Testis (tissue), 2 donors: ENCODE measurements at regions not wholly inside any gene's neighbourhood (a gene's known extent, or its start where the extent isn't known, plus 50 kb on each side); places are given as distances from the start of the nearest gene placed in this dataset.

Experiments used
- POLR2A ChIP-seq: fragments of 450-650 bp; IDR thresholded peaks from one replicate; pipeline ENCODE4 v1.6.1; 2017; ENCODE audit warnings: antibody characterized with exemption, mild to moderate bottlenecking, moderate library complexity
- TF ChIP-seq, protein P1 (sequence below), 3 experiments: fragments of 450-650 bp in 2 of 3; fragments of 200-600 bp in 1 of 3; sonication (generic) in 1 of 3; IDR thresholded peaks; one replicate each; pipeline ENCODE4 v1.5.1; 2016 to 2019; ENCODE audit warnings: antibody characterized with exemption in 3 of 3, mild to moderate bottlenecking in 2 of 3, moderate library complexity in 1 of 3

DNA sequence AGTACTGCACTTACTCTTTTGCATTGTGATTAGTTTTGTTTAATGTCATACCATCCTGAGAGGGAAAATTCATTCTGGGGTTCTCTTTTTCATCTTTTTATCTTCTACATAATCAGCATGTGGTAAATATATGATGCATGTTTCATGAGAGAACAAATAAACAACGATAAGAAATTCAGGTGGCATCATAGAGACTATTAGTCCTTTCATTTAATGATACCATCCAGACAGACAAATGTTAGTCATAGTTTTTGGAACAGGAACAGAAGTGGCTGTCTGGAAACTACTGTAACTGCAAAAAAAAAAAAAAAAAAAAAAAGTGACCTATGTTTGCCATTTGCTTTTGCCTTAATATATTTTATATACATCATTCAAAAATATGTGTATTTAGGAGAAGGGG is 761.0 kb downstream of the EPHA4 start:
- TF ChIP-seq POLR2A, result no peak
- TF ChIP-seq, protein P1, sequence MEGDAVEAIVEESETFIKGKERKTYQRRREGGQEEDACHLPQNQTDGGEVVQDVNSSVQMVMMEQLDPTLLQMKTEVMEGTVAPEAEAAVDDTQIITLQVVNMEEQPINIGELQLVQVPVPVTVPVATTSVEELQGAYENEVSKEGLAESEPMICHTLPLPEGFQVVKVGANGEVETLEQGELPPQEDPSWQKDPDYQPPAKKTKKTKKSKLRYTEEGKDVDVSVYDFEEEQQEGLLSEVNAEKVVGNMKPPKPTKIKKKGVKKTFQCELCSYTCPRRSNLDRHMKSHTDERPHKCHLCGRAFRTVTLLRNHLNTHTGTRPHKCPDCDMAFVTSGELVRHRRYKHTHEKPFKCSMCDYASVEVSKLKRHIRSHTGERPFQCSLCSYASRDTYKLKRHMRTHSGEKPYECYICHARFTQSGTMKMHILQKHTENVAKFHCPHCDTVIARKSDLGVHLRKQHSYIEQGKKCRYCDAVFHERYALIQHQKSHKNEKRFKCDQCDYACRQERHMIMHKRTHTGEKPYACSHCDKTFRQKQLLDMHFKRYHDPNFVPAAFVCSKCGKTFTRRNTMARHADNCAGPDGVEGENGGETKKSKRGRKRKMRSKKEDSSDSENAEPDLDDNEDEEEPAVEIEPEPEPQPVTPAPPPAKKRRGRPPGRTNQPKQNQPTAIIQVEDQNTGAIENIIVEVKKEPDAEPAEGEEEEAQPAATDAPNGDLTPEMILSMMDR (IDR thresholded peaks at IDR 0.05), result no peak
